HL-60 (cell line): ENCODE measurements at regions not wholly inside any gene's neighbourhood (a gene's known extent, or its start where the extent isn't known, plus 50 kb on each side); places are given as distances from the start of the nearest gene placed in this dataset.

ENCODE experiments used
- DNase-seq, 2 experiments: peaks; one replicate each; pipeline ENCODE4 v3.0.0-alpha.2; 2010 to 2020; ENCODE audit warnings: low read depth in 1 of 2, low spot score in 1 of 2
- H3K27ac ChIP-seq: fragments of 250-450 bp; sonication (Bioruptor Pico); replicated peaks from 2 replicates; pipeline ENCODE4 v1.5.1; 2020; ENCODE audit warnings: mild to moderate bottlenecking, moderate library complexity
- H3K27me3 ChIP-seq: fragments of 250-450 bp; sonication (Bioruptor Pico); 2 replicates; pipeline ENCODE4 v1.5.1; 2021; ENCODE audit warnings: mild to moderate bottlenecking, moderate library complexity; ENCODE audit not compliant: insufficient read depth, poor library complexity, severe bottlenecking
- H3K4me3 ChIP-seq: replicated peaks from 2 replicates; pipeline ENCODE4 v1.5.1; 2011; ENCODE audit warnings: mild to moderate bottlenecking, control low read depth, low read length; ENCODE audit not compliant: insufficient read depth
- GABPA ChIP-seq: IDR thresholded peaks from 2 replicates; pipeline ENCODE4 v1.6.1; 2012; ENCODE audit warnings: low read depth
- POLR2AphosphoS5 ChIP-seq: IDR thresholded peaks from 2 replicates; pipeline ENCODE4 v1.6.1; 2012; ENCODE audit warnings: low read depth
- SPI1 ChIP-seq: IDR thresholded peaks from 2 replicates; pipeline ENCODE4 v1.6.1; 2012; ENCODE audit warnings: low read depth, mild to moderate bottlenecking, borderline replicate concordance
- TF ChIP-seq, protein P1 (sequence below): IDR thresholded peaks from one replicate; pipeline ENCODE4 v1.5.1; 2011; ENCODE audit warnings: low read length, control low read depth, inconsistent platforms; ENCODE audit not compliant: insufficient read depth
- TF ChIP-seq, protein P2 (sequence below): IDR thresholded peaks from 2 replicates; pipeline ENCODE4 v1.6.1; 2012; ENCODE audit warnings: low read depth; ENCODE audit not compliant: insufficient replicate concordance

DNA sequence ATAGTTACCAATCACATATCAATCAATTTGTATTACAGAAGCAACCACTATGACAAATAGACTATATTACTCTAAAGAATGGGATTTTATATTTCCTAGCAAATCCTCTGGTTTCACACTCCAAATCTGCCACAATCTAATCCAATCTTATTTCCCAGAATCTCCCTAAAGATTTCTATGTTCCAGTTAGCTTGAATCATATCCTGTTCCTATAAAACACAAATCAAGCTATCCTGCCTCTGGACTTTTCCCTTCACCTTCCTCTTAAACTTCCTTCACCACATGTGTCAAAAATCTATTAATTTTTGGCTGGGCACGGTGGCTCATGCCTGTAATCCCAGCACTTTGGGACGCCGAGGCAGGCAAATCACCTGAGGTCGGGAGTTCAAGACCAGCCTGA lies 50.0 kb downstream of the PIK3C2A start:
- Histone ChIP-seq H3K27ac (no peak overlapping the region), H3K4me3 (no peak overlapping the region), H3K27me3 (no peaks in the 10 kb centered on the region)
- DNase-seq: no peak
- no peak for TF ChIP-seq GABPA
- no peak for TF ChIP-seq POLR2AphosphoS5
- TF ChIP-seq, protein P1, sequence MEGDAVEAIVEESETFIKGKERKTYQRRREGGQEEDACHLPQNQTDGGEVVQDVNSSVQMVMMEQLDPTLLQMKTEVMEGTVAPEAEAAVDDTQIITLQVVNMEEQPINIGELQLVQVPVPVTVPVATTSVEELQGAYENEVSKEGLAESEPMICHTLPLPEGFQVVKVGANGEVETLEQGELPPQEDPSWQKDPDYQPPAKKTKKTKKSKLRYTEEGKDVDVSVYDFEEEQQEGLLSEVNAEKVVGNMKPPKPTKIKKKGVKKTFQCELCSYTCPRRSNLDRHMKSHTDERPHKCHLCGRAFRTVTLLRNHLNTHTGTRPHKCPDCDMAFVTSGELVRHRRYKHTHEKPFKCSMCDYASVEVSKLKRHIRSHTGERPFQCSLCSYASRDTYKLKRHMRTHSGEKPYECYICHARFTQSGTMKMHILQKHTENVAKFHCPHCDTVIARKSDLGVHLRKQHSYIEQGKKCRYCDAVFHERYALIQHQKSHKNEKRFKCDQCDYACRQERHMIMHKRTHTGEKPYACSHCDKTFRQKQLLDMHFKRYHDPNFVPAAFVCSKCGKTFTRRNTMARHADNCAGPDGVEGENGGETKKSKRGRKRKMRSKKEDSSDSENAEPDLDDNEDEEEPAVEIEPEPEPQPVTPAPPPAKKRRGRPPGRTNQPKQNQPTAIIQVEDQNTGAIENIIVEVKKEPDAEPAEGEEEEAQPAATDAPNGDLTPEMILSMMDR: no peak
- TF ChIP-seq SPI1: no peak
- TF ChIP-seq, protein P2, sequence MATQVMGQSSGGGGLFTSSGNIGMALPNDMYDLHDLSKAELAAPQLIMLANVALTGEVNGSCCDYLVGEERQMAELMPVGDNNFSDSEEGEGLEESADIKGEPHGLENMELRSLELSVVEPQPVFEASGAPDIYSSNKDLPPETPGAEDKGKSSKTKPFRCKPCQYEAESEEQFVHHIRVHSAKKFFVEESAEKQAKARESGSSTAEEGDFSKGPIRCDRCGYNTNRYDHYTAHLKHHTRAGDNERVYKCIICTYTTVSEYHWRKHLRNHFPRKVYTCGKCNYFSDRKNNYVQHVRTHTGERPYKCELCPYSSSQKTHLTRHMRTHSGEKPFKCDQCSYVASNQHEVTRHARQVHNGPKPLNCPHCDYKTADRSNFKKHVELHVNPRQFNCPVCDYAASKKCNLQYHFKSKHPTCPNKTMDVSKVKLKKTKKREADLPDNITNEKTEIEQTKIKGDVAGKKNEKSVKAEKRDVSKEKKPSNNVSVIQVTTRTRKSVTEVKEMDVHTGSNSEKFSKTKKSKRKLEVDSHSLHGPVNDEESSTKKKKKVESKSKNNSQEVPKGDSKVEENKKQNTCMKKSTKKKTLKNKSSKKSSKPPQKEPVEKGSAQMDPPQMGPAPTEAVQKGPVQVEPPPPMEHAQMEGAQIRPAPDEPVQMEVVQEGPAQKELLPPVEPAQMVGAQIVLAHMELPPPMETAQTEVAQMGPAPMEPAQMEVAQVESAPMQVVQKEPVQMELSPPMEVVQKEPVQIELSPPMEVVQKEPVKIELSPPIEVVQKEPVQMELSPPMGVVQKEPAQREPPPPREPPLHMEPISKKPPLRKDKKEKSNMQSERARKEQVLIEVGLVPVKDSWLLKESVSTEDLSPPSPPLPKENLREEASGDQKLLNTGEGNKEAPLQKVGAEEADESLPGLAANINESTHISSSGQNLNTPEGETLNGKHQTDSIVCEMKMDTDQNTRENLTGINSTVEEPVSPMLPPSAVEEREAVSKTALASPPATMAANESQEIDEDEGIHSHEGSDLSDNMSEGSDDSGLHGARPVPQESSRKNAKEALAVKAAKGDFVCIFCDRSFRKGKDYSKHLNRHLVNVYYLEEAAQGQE: no peak

DNA sequence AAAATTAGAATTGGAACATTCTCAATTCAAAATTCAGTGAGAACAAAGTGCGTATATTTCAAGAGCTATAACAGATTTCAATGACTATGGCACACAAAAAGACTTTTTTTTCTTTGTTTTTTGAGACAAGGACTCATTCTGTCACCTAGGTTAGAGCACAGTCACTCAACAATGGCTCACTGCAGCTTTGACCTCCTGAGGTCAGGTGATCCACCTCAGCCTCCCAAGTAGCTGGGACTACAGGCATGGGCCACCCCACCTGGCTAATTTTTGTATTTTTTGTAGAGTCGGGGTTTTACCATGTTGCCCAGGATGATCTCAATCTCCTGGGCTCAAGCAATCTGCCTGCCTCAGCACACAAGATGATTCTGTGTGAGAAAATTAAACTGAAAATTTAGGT lies 51.5 kb downstream of the PIK3C2A start:
- Histone ChIP-seq H3K27me3 (no peaks in the 10 kb centered on the region), H3K4me3 (no peak overlapping the region), H3K27ac (no peak overlapping the region)
- no peak for DNase-seq
- TF ChIP-seq SPI1: no peak
- TF ChIP-seq POLR2AphosphoS5: no peak
- no peak for TF ChIP-seq GABPA
- TF ChIP-seq, protein P2: no peak
- TF ChIP-seq, protein P1: no peak

DNA sequence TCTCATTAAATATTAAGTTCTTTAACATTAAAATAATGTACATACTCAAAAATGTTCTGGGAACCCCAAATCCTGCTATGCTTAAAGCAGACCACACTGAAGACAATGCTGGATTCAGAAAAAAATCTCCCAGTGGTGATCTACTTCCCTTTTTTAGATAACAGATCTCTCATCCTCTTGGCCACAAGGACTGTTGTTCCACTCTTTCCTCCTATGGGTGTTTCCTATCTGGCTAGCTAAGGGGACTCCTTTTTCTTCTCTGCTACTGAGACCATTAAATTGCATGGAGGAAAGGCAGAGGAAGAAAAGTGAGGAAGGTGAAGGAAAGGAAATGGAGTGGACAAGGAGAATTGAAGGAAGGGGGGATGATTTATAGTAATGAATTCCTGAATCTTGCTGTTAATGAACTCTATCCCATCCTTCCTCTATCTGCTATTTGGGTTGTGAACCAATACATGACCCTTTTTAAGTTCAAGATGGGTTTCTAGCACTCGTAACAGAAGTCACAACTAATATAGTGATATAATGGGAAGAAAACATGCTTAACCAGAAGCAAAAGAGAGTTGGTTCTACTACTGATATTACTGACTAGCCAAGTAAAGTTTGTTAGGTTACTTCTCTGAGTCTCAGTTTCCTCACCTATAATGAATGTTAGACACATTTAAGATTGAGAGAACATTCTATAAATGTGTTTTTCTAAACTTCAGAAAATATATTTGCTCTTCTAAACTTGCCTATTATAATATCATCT lies 53.2 kb downstream of the PIK3C2A start:
- Histone ChIP-seq H3K27ac (peak overlapping the region; percentile 45), H3K27me3 (no peaks in the 10 kb centered on the region), H3K4me3 (no peak overlapping the region)
- DNase-seq: peak in 1 of 2 experiments; percentile 42
- TF ChIP-seq SPI1 (no peak), GABPA (no peak), POLR2AphosphoS5 (no peak)
- TF ChIP-seq, protein P2: no peak
- TF ChIP-seq, protein P1: no peak
